ENCODE measurements at regions not wholly inside any gene's neighbourhood (a gene's known extent, or its start where the extent isn't known, plus 50 kb on each side); places are given as distances from the start of the nearest gene placed in this dataset.

DNA sequence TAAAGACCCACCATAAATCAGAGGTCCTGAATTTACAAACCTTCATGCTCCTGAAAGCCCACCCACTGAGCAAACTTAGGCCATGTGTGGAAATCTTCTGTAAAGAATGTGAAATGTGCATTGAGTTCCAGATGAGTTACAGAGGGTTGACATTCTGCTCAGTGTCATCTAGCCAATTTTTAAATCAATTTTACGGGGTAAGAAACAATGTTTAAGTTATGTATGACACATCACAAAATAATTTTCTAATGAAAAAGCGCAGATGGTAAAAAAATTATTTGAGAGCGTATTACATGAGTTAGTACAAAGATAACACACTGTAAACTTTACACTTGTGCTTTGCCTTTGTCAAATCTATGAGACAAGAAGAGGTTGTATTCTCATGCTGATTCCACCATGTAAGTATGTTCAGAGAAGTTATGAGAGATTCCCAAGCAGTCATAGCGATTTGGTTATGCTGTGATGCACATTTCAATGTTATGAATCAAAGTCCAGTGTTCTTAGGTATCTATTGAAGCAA lies 446.3 kb downstream of the ADCYAP1 start:
- ATAC-seq (ENCODE audit: low read depth): no peak
- no peaks in the 10 kb centered on the region for H3K4me1 ChIP-seq (ENCODE audit: insufficient read depth, poor library complexity, severe bottlenecking)

DNA sequence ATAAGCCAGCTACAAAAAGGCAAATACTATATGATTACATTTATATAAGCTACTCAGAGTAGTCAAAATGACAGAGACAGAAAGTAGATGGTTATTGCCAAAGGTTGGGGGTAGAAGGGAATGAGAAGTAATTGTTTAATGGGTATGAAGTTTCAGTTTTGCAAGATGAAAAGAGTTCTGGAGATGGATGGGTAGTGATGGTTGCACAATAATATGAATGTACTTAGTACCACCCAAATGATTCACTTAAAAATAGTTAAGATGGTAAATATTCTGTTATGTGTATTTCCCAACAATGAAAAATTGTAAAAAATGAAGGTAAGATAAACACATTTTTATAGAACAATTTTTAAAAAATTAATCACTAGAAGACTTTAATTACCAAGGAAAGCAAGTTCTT lies 448.4 kb downstream of the ADCYAP1 start:
- no peak overlapping the region for H3K4me3 ChIP-seq (ENCODE audit: severe bottlenecking)
- H3K27ac ChIP-seq (ENCODE audit: poor library complexity, severe bottlenecking): no peak overlapping the region
- H3K27me3 ChIP-seq (ENCODE audit: insufficient read depth, poor library complexity, severe bottlenecking): peaks cover 7% of the 10 kb centered on the region
- H3K36me3 ChIP-seq (ENCODE audit: low read depth): no peaks in the 10 kb centered on the region
- no peaks in the 10 kb centered on the region for H3K4me1 ChIP-seq (ENCODE audit: insufficient read depth, poor library complexity, severe bottlenecking)
- DNase-seq (ENCODE audit: low spot score): no peak
- no peak for ATAC-seq (ENCODE audit: low read depth)
- TF ChIP-seq CTCF (IDR thresholded peaks at IDR 0.05; ENCODE audit: poor library complexity, severe bottlenecking): no peak
- H3K9me3 ChIP-seq (ENCODE audit: severe bottlenecking): no peaks in the 10 kb centered on the region

More for the DNA sequence above, 446.3 kb downstream of the ADCYAP1 start:
- peaks cover 4% of the 10 kb centered on the region for H3K27me3 ChIP-seq (ENCODE audit: insufficient read depth, poor library complexity, severe bottlenecking)
- no peak for DNase-seq (ENCODE audit: low spot score)
- H3K4me3 ChIP-seq (ENCODE audit: severe bottlenecking): no peak overlapping the region
- H3K9me3 ChIP-seq (ENCODE audit: severe bottlenecking): no peaks in the 10 kb centered on the region
- no peak for TF ChIP-seq CTCF (IDR thresholded peaks at IDR 0.05; ENCODE audit: poor library complexity, severe bottlenecking)
- no peak overlapping the region for H3K27ac ChIP-seq (ENCODE audit: poor library complexity, severe bottlenecking)
- no peaks in the 10 kb centered on the region for H3K36me3 ChIP-seq (ENCODE audit: low read depth)

GRCh38 chr18:1357724-1358123 lies 453.1 kb downstream of the ADCYAP1 start:
- Histone ChIP-seq H3K9me3 (ENCODE audit: severe bottlenecking) (no peaks in the 10 kb centered on the region), H3K4me1 (ENCODE audit: insufficient read depth, poor library complexity, severe bottlenecking) (no peaks in the 10 kb centered on the region), H3K4me3 (ENCODE audit: severe bottlenecking) (no peak overlapping the region), H3K27me3 (ENCODE audit: insufficient read depth, poor library complexity, severe bottlenecking) (peaks cover 3% of the 10 kb centered on the region), H3K36me3 (ENCODE audit: low read depth) (no peaks in the 10 kb centered on the region), H3K27ac (ENCODE audit: poor library complexity, severe bottlenecking) (no peak overlapping the region)
- no peak for TF ChIP-seq CTCF (IDR thresholded peaks at IDR 0.05; ENCODE audit: poor library complexity, severe bottlenecking)
- ATAC-seq (ENCODE audit: low read depth) (no peak), DNase-seq (ENCODE audit: low spot score) (no peak)

DNA sequence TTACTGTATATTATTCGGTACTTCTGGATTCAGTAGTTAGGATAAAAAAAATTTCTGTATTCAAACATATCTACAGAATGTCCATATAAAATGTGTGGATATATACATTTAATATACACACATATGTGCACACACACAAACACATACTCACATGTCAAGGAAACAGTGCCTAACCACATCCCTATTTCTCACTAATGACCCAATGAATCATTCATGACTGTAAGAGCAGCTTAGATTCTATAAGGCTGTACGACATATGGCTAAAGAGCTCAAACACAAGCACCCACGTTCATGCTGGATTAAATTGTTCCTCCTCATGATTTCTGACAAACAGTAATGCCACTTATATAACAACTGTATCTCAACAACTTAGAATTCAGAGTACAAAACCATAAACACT lies 457.3 kb downstream of the ADCYAP1 start:
- ATAC-seq (ENCODE audit: low read depth): no peak
- Histone ChIP-seq H3K9me3 (ENCODE audit: severe bottlenecking) (no peaks in the 10 kb centered on the region), H3K4me3 (ENCODE audit: severe bottlenecking) (no peak overlapping the region), H3K36me3 (ENCODE audit: low read depth) (no peaks in the 10 kb centered on the region), H3K27me3 (ENCODE audit: insufficient read depth, poor library complexity, severe bottlenecking) (no peaks in the 10 kb centered on the region), H3K27ac (ENCODE audit: poor library complexity, severe bottlenecking) (no peak overlapping the region), H3K4me1 (ENCODE audit: insufficient read depth, poor library complexity, severe bottlenecking) (no peaks in the 10 kb centered on the region)
- DNase-seq (ENCODE audit: low spot score): no peak
- TF ChIP-seq CTCF (IDR thresholded peaks at IDR 0.05; ENCODE audit: poor library complexity, severe bottlenecking): no peak

- Histone ChIP-seq H3K27me3 (ENCODE audit: insufficient read depth, poor library complexity, severe bottlenecking) (no peaks in the 10 kb centered on the region), H3K27ac (ENCODE audit: poor library complexity, severe bottlenecking) (no peak overlapping the region), H3K36me3 (ENCODE audit: low read depth) (no peaks in the 10 kb centered on the region), H3K9me3 (ENCODE audit: severe bottlenecking) (no peaks in the 10 kb centered on the region), H3K4me3 (ENCODE audit: severe bottlenecking) (no peak overlapping the region), H3K4me1 (ENCODE audit: insufficient read depth, poor library complexity, severe bottlenecking) (no peaks in the 10 kb centered on the region)
- no peak for ATAC-seq (ENCODE audit: low read depth)
- no peak for TF ChIP-seq CTCF (IDR thresholded peaks at IDR 0.05; ENCODE audit: poor library complexity, severe bottlenecking)
- no peak for DNase-seq (ENCODE audit: low spot score)
Observed at GRCh38 chr18:1370552-1370951, 465.9 kb downstream of the ADCYAP1 start.
